NCI-H748 (cell line): ENCODE measurements at regions not wholly inside any gene's neighbourhood (a gene's known extent, or its start where the extent isn't known, plus 50 kb on each side); places are given as distances from the start of the nearest gene placed in this dataset.
A peak's percentile ranks its signal among the peaks of the same experiment; 100 is the strongest.
"Not testable (repeated sequence)": the region's sequence is repeated elsewhere in the genome, so short reads cannot be mapped to it uniquely, and the experiment has no call there.

Experiments
- DNase-seq: peaks from one replicate; lab custom pipeline; 2025; ENCODE audit not compliant: unreplicated experiment; lab: John Stamatoyannopoulos, UW

DNA sequence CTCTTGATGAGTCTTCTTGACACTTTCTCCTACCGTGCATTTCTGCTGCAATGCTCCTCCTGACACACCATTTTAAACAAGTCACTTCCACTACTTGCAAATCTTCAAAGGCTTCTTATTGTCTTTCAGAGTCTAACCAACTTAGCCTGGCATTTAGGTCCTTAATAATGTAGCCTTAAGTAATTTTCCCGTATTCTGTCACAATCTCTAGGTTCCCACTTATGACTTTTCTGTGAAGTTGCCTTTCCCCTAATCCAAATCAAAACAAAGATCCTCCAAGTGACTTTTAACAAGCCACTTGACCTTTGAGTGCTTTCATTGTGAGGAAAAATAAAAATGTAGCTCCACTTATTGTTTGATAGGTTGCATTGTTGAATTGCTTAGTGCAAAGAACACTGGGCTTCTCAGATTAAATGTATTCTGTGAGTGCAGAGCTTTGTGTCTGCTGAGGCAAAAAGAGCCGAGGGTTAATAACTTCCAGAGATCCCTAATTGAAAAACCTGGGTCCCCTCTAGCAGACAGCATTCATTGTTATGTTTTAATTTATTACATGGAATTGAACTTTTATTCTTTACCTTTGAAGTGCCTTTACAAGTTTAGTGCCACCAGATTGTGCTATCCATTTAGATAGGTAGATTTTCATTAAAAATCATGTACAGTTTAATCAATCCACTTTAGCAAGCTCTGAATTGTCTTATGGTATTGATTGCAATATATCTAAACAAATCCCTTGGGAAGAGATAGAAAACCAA lies 341.7 kb upstream of the TYRP1 start:
- peak; percentile 49 for DNase-seq

GRCh38 chr9:12352045-12352315 lies 341.2 kb upstream of the TYRP1 start:
- DNase-seq, result no peak

DNA sequence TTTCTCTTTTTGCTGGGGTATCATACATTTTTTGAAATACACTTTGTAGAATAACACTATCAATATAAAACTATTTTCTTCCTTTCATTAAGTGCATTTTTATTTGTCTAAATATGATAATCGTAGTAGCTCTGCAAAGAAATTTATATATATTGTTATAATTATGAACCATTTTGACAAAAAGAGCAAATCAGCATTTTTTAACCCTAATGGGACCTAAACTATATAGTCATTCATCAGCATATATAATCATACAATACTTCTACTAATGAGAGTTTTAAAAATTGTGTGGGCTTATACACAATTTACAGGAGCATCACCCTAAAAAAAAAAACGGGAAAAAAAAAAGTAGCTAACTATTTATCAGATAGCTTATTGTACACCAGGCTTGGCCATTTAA lies 329.7 kb upstream of the TYRP1 start:
- DNase-seq, result no peak

DNA sequence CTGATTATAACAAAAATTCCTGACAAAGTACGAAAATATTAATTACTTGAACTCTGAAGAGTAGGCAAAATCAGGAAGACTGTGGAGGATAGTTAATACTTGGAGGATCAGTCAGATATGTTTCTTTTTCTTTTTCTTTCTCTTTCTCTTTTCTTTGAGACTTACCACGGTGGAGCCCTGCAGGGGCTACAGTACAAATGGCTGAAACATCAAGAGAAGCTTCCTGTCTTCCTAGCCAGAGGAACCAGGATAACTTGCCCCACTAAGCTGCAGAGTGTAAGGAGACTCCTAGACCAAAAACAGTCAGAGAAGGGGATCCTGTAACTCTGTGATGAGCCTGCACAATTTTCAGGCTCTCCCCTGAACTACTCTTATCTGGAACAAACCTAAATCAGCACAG lies 324.6 kb upstream of the TYRP1 start:
- DNase-seq, result no peak

DNA sequence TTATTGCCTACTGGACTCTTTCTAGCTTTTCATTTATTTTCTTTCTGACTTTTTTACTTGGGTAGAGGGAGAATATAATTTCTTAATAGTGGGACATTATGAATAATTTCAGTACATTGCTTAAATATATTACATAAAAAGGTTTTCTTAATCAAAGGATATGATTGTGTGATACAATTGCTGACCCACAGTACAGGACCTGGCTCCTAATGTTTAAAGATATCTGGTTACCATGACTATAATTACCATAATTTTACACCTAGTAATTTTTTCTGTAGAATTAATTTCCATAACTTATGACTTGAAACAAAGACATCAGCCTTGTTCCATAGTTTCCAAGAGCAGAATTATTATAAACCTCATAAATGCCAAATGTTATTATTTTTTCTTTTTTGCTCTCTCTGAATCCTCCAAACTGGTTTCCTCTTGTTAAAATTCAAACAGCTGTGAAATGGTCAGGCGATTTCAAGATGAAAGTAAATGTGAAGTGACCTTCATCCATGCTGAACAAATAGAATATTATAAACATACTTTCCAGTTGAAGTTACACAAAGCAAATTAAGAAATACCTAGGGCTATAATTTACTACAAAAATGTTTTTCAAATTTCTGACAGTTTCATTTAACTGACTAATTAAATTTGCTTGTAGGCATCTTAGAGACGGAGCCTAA lies 301.2 kb upstream of the TYRP1 start:
- DNase-seq, result no peak

- DNase-seq, result no peak
These were observed 299.1 kb upstream of the TYRP1 start for GRCh38 chr9:12394105-12394504.

DNA sequence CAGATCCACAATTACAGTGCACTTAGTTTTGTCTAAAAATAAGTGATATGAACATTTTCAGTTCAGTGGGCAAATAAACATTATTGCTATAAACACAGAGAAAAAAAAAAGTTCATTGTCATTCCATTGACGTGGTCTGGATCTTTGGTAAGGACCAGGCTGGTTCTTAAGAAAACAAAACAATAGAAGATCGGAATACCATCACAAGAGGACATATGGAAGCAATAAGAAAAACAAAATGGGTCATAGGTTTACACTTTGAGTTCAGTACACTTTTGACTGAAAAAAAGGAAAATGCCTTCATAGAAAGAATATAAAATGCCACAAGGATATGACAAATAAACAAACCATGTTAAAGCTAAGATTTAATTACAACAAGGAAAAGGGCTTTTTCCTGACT lies 289.5 kb upstream of the TYRP1 start:
- no peak for DNase-seq

GRCh38 chr9:12413986-12414385 lies 279.2 kb upstream of the TYRP1 start:
- no peak for DNase-seq

DNA sequence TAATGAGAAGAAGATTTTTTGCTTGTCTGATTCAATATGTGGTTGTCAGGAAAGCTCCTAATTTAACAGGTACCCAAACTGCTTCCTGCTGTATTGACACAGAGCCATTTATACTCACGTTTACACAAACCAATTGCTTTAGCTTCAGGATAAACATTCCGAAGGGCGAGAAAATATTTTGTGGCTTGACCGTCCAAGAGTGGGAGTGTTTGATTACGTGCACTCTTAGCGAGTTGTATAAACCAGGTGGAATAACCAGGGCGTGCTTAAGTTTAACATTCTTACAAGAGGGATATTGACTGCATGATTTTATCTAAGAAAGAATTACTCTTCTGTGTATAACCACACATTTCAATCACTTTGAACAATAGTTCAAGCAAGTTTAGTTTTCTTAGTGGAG lies 278.7 kb upstream of the TYRP1 start:
- peak; percentile 56 for DNase-seq

DNA sequence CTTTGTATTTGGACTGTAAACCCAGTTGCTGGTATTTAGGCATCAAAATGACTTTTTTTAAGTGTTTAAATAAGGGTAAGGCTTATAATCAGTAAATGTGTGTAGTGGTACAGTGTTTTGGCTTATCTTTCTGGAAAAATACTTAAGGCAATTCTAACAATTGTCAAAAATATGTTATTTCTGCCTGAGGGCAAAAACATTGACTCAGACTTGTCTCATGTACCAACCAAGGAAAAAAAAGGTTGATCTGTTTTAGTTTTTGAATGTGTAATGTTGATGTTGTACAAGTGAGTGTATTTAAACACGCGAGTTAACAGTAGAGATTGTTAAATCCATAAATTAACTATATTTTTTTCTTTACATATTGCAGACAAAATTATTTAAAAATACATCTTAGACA lies 277.8 kb upstream of the TYRP1 start:
- DNase-seq, result no peak

- DNase-seq, result peak; percentile 44
These were observed 276.5 kb upstream of the TYRP1 start for GRCh38 chr9:12416716-12417115.

DNA sequence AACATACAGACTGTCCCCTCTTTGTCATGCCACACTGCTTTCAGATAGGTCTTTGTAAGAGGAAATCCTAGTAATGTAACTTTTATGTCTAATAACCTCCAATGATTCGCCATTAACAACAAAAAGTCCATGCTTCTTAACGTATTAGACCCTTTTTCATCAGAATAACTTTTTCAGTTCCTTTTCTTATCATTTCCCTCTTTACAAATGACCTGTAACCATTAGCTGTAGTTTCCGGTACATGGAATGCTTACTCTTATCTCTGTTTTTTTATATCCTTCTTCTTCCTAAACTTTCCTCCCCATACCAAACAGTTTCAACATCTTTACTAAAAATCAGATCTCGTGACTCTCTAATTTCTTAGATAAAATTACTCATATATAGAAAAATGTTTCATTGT lies 268.9 kb upstream of the TYRP1 start:
- DNase-seq, result no peak

GRCh38 chr9:12425878-12426864 lies 267.0 kb upstream of the TYRP1 start:
- DNase-seq, result peak; percentile 62

DNA sequence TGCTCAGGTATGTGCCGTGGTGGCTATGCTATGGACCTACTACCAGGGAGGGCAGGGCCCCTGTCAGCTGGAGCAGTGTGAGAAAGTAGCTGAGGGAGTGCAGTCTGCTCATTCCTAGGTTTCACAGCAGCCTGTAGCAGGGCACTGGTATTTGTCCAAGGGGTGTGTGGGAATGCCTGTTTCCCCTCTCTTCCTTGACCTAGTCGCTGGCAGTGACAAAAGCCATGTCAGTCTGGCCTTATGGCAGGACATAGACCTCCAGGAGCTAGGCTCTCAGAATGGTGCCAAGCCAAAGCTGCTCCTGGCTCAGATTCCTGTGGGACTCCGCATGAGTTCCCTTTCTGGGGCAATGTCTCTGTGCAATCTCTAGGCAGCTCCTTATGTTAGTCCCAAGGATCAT lies 253.9 kb upstream of the TYRP1 start:
- DNase-seq, result no peak

DNA sequence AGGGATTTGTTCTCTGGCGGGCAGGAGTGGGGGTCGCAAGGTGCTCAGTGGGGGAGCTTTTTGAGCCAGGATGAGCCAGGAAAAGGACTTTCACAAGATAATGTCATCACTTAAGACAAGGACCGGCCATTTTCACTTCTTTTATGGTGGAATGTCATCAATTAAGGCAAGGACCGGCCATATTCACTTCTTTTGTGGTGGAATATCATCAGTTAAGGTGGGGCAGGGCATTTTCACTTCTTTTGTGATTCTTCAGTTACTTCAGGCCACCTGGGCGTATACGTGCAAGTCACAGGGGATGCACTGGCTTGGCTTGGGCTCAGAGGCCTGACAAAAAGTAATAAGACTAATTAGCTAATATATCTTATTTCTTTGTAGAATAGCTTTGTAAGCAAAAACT lies 252.1 kb upstream of the TYRP1 start:
- not testable (repeated sequence) for DNase-seq

DNA sequence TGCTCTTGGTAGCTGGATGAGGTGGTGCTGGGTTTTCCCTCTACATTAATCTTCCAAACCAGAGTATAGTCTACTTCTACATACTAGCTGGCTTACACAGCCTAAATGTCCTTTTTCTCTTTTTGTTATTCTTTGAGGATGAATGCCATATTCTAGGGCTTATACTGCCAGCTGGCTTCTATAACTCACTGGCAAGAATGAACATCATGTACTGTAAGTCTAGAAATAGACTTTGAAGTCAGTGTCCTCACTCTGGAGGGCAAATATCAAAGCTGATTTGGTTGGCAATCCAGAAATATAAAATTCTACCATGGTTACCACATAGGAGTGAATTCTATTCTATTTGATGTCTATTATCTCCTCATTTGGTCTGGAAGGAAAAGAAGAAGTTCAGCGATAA lies 251.7 kb upstream of the TYRP1 start:
- DNase-seq, result no peak

DNA sequence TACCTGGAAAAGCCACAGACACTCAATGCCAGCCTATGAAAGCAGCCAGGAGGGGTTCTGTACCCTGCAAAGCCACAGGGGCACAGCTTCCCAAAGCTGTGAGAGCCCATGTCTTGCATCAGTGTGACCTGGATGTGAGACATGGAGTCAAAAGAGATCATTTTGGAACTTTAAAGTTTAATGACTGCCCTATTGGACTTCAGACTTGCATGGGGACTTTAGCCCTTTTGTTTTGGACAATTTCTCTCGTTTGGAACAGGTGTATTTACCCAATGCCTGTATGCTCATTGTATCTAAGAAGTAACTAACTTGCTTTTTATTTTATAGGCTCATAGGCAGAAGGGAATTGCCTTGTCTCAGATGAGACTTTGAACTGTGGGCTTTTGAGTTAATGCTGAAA lies 244.9 kb upstream of the TYRP1 start:
- DNase-seq, result no peak

GRCh38 chr9:12457237-12457636 lies 235.9 kb upstream of the TYRP1 start:
- no peak for DNase-seq

- peak; percentile 68 for DNase-seq
These were observed 231.3 kb upstream of the TYRP1 start for GRCh38 chr9:12461763-12462460.

GRCh38 chr9:12462861-12463260 lies 230.3 kb upstream of the TYRP1 start:
- no peak for DNase-seq

DNA sequence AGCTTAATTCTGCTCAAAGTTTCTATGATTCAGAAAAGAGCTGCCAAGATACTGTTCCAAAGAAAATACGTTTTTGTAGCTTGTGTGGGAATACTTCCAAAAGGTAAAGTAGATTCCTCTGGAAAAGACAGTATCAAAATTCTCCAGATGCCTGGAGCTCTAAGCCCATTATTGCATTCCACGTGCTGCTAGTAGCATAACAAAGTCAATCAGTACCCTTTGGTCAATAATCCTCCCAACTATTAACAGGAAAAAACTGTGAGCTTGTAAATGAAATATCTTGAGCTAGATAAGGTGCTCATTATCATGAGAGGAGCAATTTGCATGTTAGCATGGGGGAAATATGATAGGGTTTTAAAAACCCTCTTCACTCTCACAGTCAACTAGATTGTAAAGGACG lies 229.5 kb upstream of the TYRP1 start:
- DNase-seq, result peak; percentile 49
